ENCODE measurements at regions not wholly inside any gene's neighbourhood (a gene's known extent, or its start where the extent isn't known, plus 50 kb on each side); places are given as distances from the start of the nearest gene placed in this dataset.

GRCh38 chr10:120768227-120768626 lies 82.9 kb upstream of the WDR11 start:
- H3K27ac ChIP-seq: no peak overlapping the region

GRCh38 chr10:120770496-120770895 lies 80.7 kb upstream of the WDR11 start:
- no peak for TF ChIP-seq CTCF (IDR thresholded peaks at IDR 0.05)
- Histone ChIP-seq H3K4me3 (no peak overlapping the region), H3K27ac (no peak overlapping the region)
- no peak for DNase-seq (ENCODE audit: low spot score)

More at GRCh38 chr10:120768227-120768626, 82.9 kb upstream of the WDR11 start:
- H3K4me3 ChIP-seq: no peak overlapping the region
- no peak for DNase-seq (ENCODE audit: low spot score)
- no peak for TF ChIP-seq CTCF (IDR thresholded peaks at IDR 0.05)

- H3K27ac ChIP-seq: no peak overlapping the region
- DNase-seq (ENCODE audit: low spot score): no peak
- no peak overlapping the region for H3K4me3 ChIP-seq
- TF ChIP-seq CTCF (IDR thresholded peaks at IDR 0.05): no peak
Measured at GRCh38 chr10:120776442-120776841, 74.7 kb upstream of the WDR11 start.

GRCh38 chr10:120782336-120782735 lies 68.8 kb upstream of the WDR11 start:
- Histone ChIP-seq H3K4me3 (no peak overlapping the region), H3K27ac (no peak overlapping the region)
- no peak for DNase-seq (ENCODE audit: low spot score)
- TF ChIP-seq CTCF (IDR thresholded peaks at IDR 0.05): no peak

- TF ChIP-seq CTCF (IDR thresholded peaks at IDR 0.05): no peak
- Histone ChIP-seq H3K4me3 (no peak overlapping the region), H3K27ac (no peak overlapping the region)
- no peak for DNase-seq (ENCODE audit: low spot score)
Measured at GRCh38 chr10:120783098-120783497, 68.1 kb upstream of the WDR11 start.

- no peak overlapping the region for H3K4me3 ChIP-seq
- DNase-seq (ENCODE audit: low spot score): no peak
- no peak for TF ChIP-seq CTCF (IDR thresholded peaks at IDR 0.05)
Measured at GRCh38 chr10:120783867-120784266, 67.3 kb upstream of the WDR11 start.

GRCh38 chr10:120788771-120789170 lies 62.4 kb upstream of the WDR11 start:
- Histone ChIP-seq H3K27ac (no peak overlapping the region), H3K4me3 (no peak overlapping the region)
- TF ChIP-seq CTCF (IDR thresholded peaks at IDR 0.05): no peak
- no peak for DNase-seq (ENCODE audit: low spot score)

More at GRCh38 chr10:120783867-120784266, 67.3 kb upstream of the WDR11 start:
- H3K27ac ChIP-seq: no peak overlapping the region

Data from coronary artery (tissue), 2 donors.